IMR-90 (cell line): ENCODE measurements at regions not wholly inside any gene's neighbourhood (a gene's known extent, or its start where the extent isn't known, plus 50 kb on each side); places are given as distances from the start of the nearest gene placed in this dataset.

Experiments used
- ATAC-seq: fragments of 200-7000 bp; cut with Tn5 transposase; 2 replicates; pipeline ENCODE4 v1.9.1; 2020; ENCODE audit warnings: low read depth, mild to moderate bottlenecking, moderate library complexity
- BruUV-seq: library from RNA; stranded (reverse); fragments of 400-500 nt; replicated peaks from 2 replicates; lab custom pipeline; 2021; lab: Mats Ljungman, UMichigan
- CTCF ChIA-PET: fragments of 300-600 bp; formaldehyde crosslinking; extraction: SDS; loops from one replicate; lab custom pipeline; 2021; ENCODE audit warnings: antibody characterized with exemption; lab: Yijun Ruan, JAX
- POLR2A ChIA-PET: fragments of 300-600 bp; sonication (Branson Sonifier 250); formaldehyde crosslinking; loops from one replicate; lab custom pipeline; 2022; ENCODE audit warnings: antibody characterized with exemption; ENCODE audit not compliant: unreplicated experiment; lab: Charles Lee
- DNase-seq: peaks from one replicate; pipeline ENCODE4 v3.0.0; 2013
- H2AFZ ChIP-seq: replicated peaks from 2 replicates; pipeline ENCODE3; 2013; ENCODE audit warnings: low read length, mild to moderate bottlenecking; ENCODE audit not compliant: poor library complexity
- H2AK5ac ChIP-seq: 2 replicates; pipeline ENCODE4 v1.6.1; 2013; ENCODE audit warnings: low read depth, low read length, inconsistent platforms
- H2AK9ac ChIP-seq: replicated peaks from 2 replicates; pipeline ENCODE3; 2013; ENCODE audit warnings: mild to moderate bottlenecking, low read depth, low read length, moderate library complexity; ENCODE audit not compliant: poor library complexity
- H2BK120ac ChIP-seq: 2 replicates; pipeline ENCODE4 v1.6.1; 2013; ENCODE audit warnings: low read depth, low read length, inconsistent platforms
- H2BK15ac ChIP-seq: 3 replicates; pipeline ENCODE4 v1.6.1; 2013; ENCODE audit warnings: low read depth, low read length, inconsistent platforms
- H2BK20ac ChIP-seq: 2 replicates; pipeline ENCODE4 v1.6.1; 2013; ENCODE audit warnings: low read depth, mild to moderate bottlenecking, inconsistent platforms, low read length, moderate library complexity
- H2BK5ac ChIP-seq: 2 replicates; pipeline ENCODE4 v1.6.1; 2013; ENCODE audit warnings: mild to moderate bottlenecking, low read depth, low read length, inconsistent platforms; ENCODE audit not compliant: poor library complexity, severe bottlenecking
- H3K14ac ChIP-seq: replicated peaks from 2 replicates; pipeline ENCODE4 v1.6.1; 2013; ENCODE audit warnings: low read depth, low read length, inconsistent platforms
- H3K18ac ChIP-seq: 2 replicates; pipeline ENCODE4 v1.6.1; 2013; ENCODE audit warnings: low read depth, low read length, control low read depth
- H3K23ac ChIP-seq: 2 replicates; pipeline ENCODE4 v1.6.1; 2013; ENCODE audit warnings: low read depth, low read length, inconsistent platforms
- H3K27ac ChIP-seq: 2 replicates; pipeline ENCODE4 v1.5.1; 2013; ENCODE audit warnings: mild to moderate bottlenecking, control low read depth, low read length; ENCODE audit not compliant: insufficient read depth
- H3K27me3 ChIP-seq: 2 replicates; pipeline ENCODE4 v1.6.1; 2013; ENCODE audit warnings: low read length; ENCODE audit not compliant: control insufficient read depth, insufficient read depth
- H3K36me3 ChIP-seq: 2 replicates; pipeline ENCODE4 v1.6.1; 2013; ENCODE audit warnings: low read length, mixed read lengths; ENCODE audit not compliant: control insufficient read depth, insufficient read depth
- H3K4ac ChIP-seq: 2 replicates; pipeline ENCODE4 v1.6.1; 2013; ENCODE audit warnings: low read depth, low read length, inconsistent platforms
- H3K4me1 ChIP-seq: 2 replicates; pipeline ENCODE4 v1.6.1; 2013; ENCODE audit warnings: low read length, mixed read lengths; ENCODE audit not compliant: control insufficient read depth, insufficient read depth
- H3K4me2 ChIP-seq: 2 replicates; pipeline ENCODE4 v1.6.1; 2013; ENCODE audit warnings: low read depth, mild to moderate bottlenecking, control low read depth, low read length, moderate library complexity
- H3K4me3 ChIP-seq: 2 replicates; pipeline ENCODE4 v1.5.1; 2013; ENCODE audit warnings: low read depth, mild to moderate bottlenecking, control low read depth, low read length, moderate library complexity; ENCODE audit not compliant: insufficient read depth
- H3K56ac ChIP-seq: 2 replicates; pipeline ENCODE4 v1.6.1; 2013; ENCODE audit warnings: low read length, inconsistent platforms; ENCODE audit not compliant: insufficient read depth; ENCODE audit errors: extremely low read depth
- H3K79me1 ChIP-seq, 2 experiments: 2 replicates each; pipeline ENCODE4 v1.6.1; 2013; ENCODE audit warnings: low read length in 2 of 2, inconsistent platforms in 1 of 2, low read depth in 1 of 2
- H3K9ac ChIP-seq: 2 replicates; pipeline ENCODE4 v1.6.1; 2013; ENCODE audit warnings: low read depth, low read length, control low read depth
- H3K9me1 ChIP-seq: 2 replicates; pipeline ENCODE4 v1.6.1; 2013; ENCODE audit warnings: low read length, inconsistent platforms; ENCODE audit not compliant: insufficient read depth
- H3K9me3 ChIP-seq: 2 replicates; pipeline ENCODE4 v1.6.1; 2013; ENCODE audit warnings: low read length; ENCODE audit not compliant: control insufficient read depth, insufficient read depth
- H4K20me1 ChIP-seq: 2 replicates; pipeline ENCODE4 v1.6.1; 2013; ENCODE audit warnings: low read length, inconsistent platforms; ENCODE audit not compliant: insufficient read depth
- H4K5ac ChIP-seq: 2 replicates; pipeline ENCODE4 v1.6.1; 2013; ENCODE audit warnings: mild to moderate bottlenecking, low read depth, low read length, control low read depth
- H4K8ac ChIP-seq, 2 experiments: 2 replicates each; pipeline ENCODE4 v1.6.1; 2013; ENCODE audit warnings: low read depth in 2 of 2, low read length in 2 of 2, control low read depth in 1 of 2, inconsistent platforms in 1 of 2
- H4K91ac ChIP-seq: 2 replicates; pipeline ENCODE4 v1.6.1; 2013; ENCODE audit warnings: low read depth, low read length, inconsistent platforms; ENCODE audit not compliant: insufficient read depth
- CHD1 ChIP-seq: IDR thresholded peaks from 2 replicates; pipeline ENCODE4 v1.6.1; 2012; ENCODE audit warnings: low read depth, low read length, improper control_type of control experiment
- ELK1 ChIP-seq: fragments of 150-350 bp; IDR thresholded peaks from 2 replicates; pipeline ENCODE4 v1.6.1; 2016; ENCODE audit warnings: low read depth, mild to moderate bottlenecking, low read length, moderate library complexity, borderline replicate concordance
- FOS ChIP-seq: fragments of 150-350 bp; IDR thresholded peaks from 2 replicates; pipeline ENCODE4 v1.6.1; 2016; ENCODE audit warnings: low read depth, low read length
- MAFK ChIP-seq: IDR thresholded peaks from 2 replicates; pipeline ENCODE4 v1.6.1; 2012; ENCODE audit warnings: low read depth, low read length, improper control_type of control experiment
- MAZ ChIP-seq: IDR thresholded peaks from 2 replicates; pipeline ENCODE4 v1.6.1; 2012; ENCODE audit warnings: low read depth, mild to moderate bottlenecking, low read length, improper control_type of control experiment, moderate library complexity, borderline replicate concordance
- MXI1 ChIP-seq: IDR thresholded peaks from 2 replicates; pipeline ENCODE4 v1.6.1; 2012; ENCODE audit warnings: low read depth, mild to moderate bottlenecking, low read length, moderate library complexity, borderline replicate concordance
- NFE2L2 ChIP-seq: fragments of 150-350 bp; IDR thresholded peaks from 2 replicates; pipeline ENCODE4 v1.6.1; 2016; ENCODE audit warnings: low read depth, mild to moderate bottlenecking, low read length
- POLR2A ChIP-seq: IDR thresholded peaks from 2 replicates; pipeline ENCODE4 v1.6.1; 2012; ENCODE audit warnings: mild to moderate bottlenecking, low read depth, low read length
- RAD21 ChIP-seq: IDR thresholded peaks from 2 replicates; pipeline ENCODE4 v1.6.1; 2012; ENCODE audit warnings: low read length, improper control_type of control experiment
- RFX5 ChIP-seq: IDR thresholded peaks from 2 replicates; pipeline ENCODE4 v1.8.0; 2012; ENCODE audit warnings: low read depth, mild to moderate bottlenecking, low read length, moderate library complexity
- SMC3 ChIP-seq: fragments of 150-350 bp; IDR thresholded peaks from 2 replicates; pipeline ENCODE4 v1.6.1; 2016; ENCODE audit warnings: low read depth, mild to moderate bottlenecking, antibody characterized with exemption, low read length, moderate library complexity
- USF2 ChIP-seq: fragments of 150-350 bp; IDR thresholded peaks from 2 replicates; pipeline ENCODE4 v1.6.1; 2017; ENCODE audit warnings: mild to moderate bottlenecking, antibody characterized with exemption, low read length, low read depth
- WGBS, 2 experiments: methylation state at CpG; one replicate each; pipeline versions ENCODE4 v1.1.5 to v1.1.7; 2013; ENCODE audit warnings: missing lambda C conversion rate in 2 of 2; ENCODE audit not compliant: insufficient read length in 1 of 2; ENCODE audit errors: extremely low coverage in 2 of 2; 5-methylcytosine and 5-hydroxymethylcytosine counted together
- dilution Hi-C: fragments of 300-500 bp; cut with HindIII; formaldehyde crosslinking; loops from one replicate; pipeline ENCODE4 v1.14.3; 2018; ENCODE audit warnings: low sequenced_read_pairs; ENCODE audit not compliant: unreplicated experiment
- in situ Hi-C: fragments of 300-500 bp; cut with MboI; formaldehyde crosslinking; loops from 3 replicates; pipeline ENCODE4 v1.14.3; 2019; ENCODE audit warnings: low sequenced_read_pairs, inconsistent platforms, mixed read lengths
- intact Hi-C: fragments of 100-400 bp; cut with micrococcal nuclease; formaldehyde crosslinking; loops from 2 replicates; pipeline ENCODE4 v1.10.0; 2022

GRCh38 chr14:49463146-49463545, 123.0 kb downstream of the RPS29 start:
- POLR2A ChIA-PET = no interaction called here
- Histone ChIP-seq H3K9me3 (no peaks in the 10 kb centered on the region), H4K5ac (no peak overlapping the region), H2AK5ac (no peak overlapping the region), H4K8ac (no peak overlapping the region), H2BK120ac (no peak overlapping the region), H3K56ac (no peak overlapping the region), H3K4ac (no peak overlapping the region), H3K9me1 (no peaks in the 10 kb centered on the region), H3K18ac (no peak overlapping the region), H3K9ac (no peak overlapping the region), H4K20me1 (no peaks in the 10 kb centered on the region), H2BK5ac (no peak overlapping the region), H3K23ac (no peak overlapping the region), H2BK20ac (no peak overlapping the region), H3K79me1 (no peaks in the 10 kb centered on the region), H4K91ac (no peak overlapping the region), H3K14ac (no peak overlapping the region), H3K4me2 (no peak overlapping the region), H2BK15ac (no peak overlapping the region), H2AK9ac (no peak overlapping the region), H3K4me3 (no peak overlapping the region), H3K36me3 (no peaks in the 10 kb centered on the region), H3K27me3 (no peaks in the 10 kb centered on the region; the same call in 1 of the 2 replicates), H2AFZ (no peak overlapping the region), H3K27ac (no peak overlapping the region), H3K4me1 (no peaks in the 10 kb centered on the region)
- DNase-seq (no peak), ATAC-seq (no peak)
- CTCF ChIA-PET = interaction anchor here (3.1 kb wide), 1 partner anchor 35 kb away, joined by 18 read pairs; no protein-coding TSS in a partner anchor
- TF ChIP-seq USF2 = no peak
- TF ChIP-seq RFX5 = no peak
- TF ChIP-seq MAZ = no peak
- TF ChIP-seq POLR2A = no peak
- TF ChIP-seq NFE2L2 = no peak
- TF ChIP-seq MXI1 = no peak
- no peak for TF ChIP-seq MAFK
- TF ChIP-seq ELK1 = no peak
- no peak for TF ChIP-seq SMC3
- TF ChIP-seq RAD21 = no peak
- TF ChIP-seq CHD1 = no peak
- TF ChIP-seq FOS = no peak
- no TSS peak for BruUV-seq
- WGBS, 2 experiments = no CpG with 5 or more reads among the region's 1 CpG
- intact Hi-C loops (loop anchor here (2.0 to 10.0 kb wide), 4 partner anchors 34 to 304 kb away; partner anchors contain the start of genes KLHDC2, MGAT2 and RPL36AL), in situ Hi-C loops (loop anchor here (25.0 kb wide), 1 partner anchor 299 kb away; the partner anchor contains the start of gene KLHDC2), dilution Hi-C loops (no loop called here)
